Esophagus squamous epithelium (tissue), 5 donors: ENCODE measurements at regions not wholly inside any gene's neighbourhood (a gene's known extent, or its start where the extent isn't known, plus 50 kb on each side); places are given as distances from the start of the nearest gene placed in this dataset.

Source experiments
- DNase-seq: peaks from one replicate; lab custom pipeline; 2025; lab: John Stamatoyannopoulos, UW
- H3K27ac ChIP-seq, 4 donors: fragments of 200-600 bp; sonication (generic); one replicate each; pipeline ENCODE4 v1.5.1; 2016 to 2019; ENCODE audit warnings: mild to moderate bottlenecking in 1 of 4
- H3K27me3 ChIP-seq, 4 donors: fragments of 200-600 bp; sonication (generic); 1 replicate in 3 of 4; 2 replicates in 1 of 4; pipeline versions ENCODE4 v1.5.1 to v1.6.0; 2017 to 2021; ENCODE audit warnings: antibody characterized with exemption in 1 of 4
- H3K36me3 ChIP-seq, 3 donors: fragments of 200-600 bp; sonication (generic); one replicate each; pipeline ENCODE4 v1.5.1; 2016 to 2019
- H3K4me1 ChIP-seq, 3 donors: fragments of 200-600 bp; sonication (generic); one replicate each; pipeline ENCODE4 v1.5.1; 2017 to 2019
- H3K4me3 ChIP-seq, 4 donors: fragments of 200-600 bp; sonication (generic); 1 replicate in 3 of 4; 2 replicates in 1 of 4; pipeline ENCODE4 v1.5.1; 2016 to 2019; ENCODE audit warnings: mild to moderate bottlenecking in 2 of 4, moderate library complexity in 1 of 4
- H3K9me3 ChIP-seq, 3 donors: fragments of 200-600 bp; sonication (generic); one replicate each; pipeline ENCODE4 v1.5.1; 2016 to 2019
- POLR2A ChIP-seq, 4 donors: fragments of 450-650 bp; IDR thresholded peaks; one replicate each; pipeline ENCODE4 v1.6.1; 2017; ENCODE audit warnings: antibody characterized with exemption in 4 of 4, mild to moderate bottlenecking in 4 of 4, moderate library complexity in 3 of 4
- WGBS, 2 donors: methylation state at CpG; one replicate each; pipeline ENCODE4 v1.1.5; 2018; 5-methylcytosine and 5-hydroxymethylcytosine counted together
- intact Hi-C: fragments of 100-400 bp; cut with DNase I; formaldehyde crosslinking; loops from one replicate; pipeline ENCODE4 v1.15.0; 2022
- TF ChIP-seq, protein P1 (sequence below), 6 experiments: fragments of 450-650 bp in 4 of 6; fragments of 200-600 bp in 2 of 6; sonication (generic) in 2 of 6; IDR thresholded peaks; one replicate each; pipeline ENCODE4 v1.5.1; 2016 to 2019; ENCODE audit warnings: antibody characterized with exemption in 6 of 6, mild to moderate bottlenecking in 4 of 6, moderate library complexity in 4 of 6
- donor health status: DM: yes; HTN: yes; CAD: no.

DNA sequence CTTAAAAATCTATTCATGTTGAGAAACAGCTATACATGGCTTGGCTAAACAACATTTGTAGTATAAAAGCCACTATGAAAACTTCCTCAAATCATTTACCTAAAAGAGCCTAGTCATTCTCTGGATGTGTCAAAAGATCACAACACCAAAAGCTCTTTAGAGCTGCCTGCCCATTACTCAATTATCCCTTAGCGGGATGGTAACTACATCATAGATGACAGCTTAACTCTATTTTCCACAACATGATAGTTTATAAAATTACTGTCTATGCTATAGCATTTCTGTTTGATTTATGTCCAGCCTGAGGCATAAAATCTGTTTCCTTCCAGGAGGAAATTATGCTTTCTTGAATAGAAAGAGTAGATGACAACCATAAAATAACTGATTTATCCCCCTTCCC, 777.6 kb upstream of the HS3ST5 start:
- H3K9me3 ChIP-seq = no peaks in the 10 kb centered on the region
- no peak overlapping the region for H3K27ac ChIP-seq
- no peaks in the 10 kb centered on the region for H3K27me3 ChIP-seq
- H3K36me3 ChIP-seq = no peaks in the 10 kb centered on the region
- 33% methylated on average over 1 of the region's 1 CpG for WGBS, 2 donors
- H3K4me1 ChIP-seq = no peaks in the 10 kb centered on the region
- DNase-seq = no peak
- H3K4me3 ChIP-seq = no peak overlapping the region
- intact Hi-C loops = no loop called here
- TF ChIP-seq, protein P1, sequence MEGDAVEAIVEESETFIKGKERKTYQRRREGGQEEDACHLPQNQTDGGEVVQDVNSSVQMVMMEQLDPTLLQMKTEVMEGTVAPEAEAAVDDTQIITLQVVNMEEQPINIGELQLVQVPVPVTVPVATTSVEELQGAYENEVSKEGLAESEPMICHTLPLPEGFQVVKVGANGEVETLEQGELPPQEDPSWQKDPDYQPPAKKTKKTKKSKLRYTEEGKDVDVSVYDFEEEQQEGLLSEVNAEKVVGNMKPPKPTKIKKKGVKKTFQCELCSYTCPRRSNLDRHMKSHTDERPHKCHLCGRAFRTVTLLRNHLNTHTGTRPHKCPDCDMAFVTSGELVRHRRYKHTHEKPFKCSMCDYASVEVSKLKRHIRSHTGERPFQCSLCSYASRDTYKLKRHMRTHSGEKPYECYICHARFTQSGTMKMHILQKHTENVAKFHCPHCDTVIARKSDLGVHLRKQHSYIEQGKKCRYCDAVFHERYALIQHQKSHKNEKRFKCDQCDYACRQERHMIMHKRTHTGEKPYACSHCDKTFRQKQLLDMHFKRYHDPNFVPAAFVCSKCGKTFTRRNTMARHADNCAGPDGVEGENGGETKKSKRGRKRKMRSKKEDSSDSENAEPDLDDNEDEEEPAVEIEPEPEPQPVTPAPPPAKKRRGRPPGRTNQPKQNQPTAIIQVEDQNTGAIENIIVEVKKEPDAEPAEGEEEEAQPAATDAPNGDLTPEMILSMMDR (IDR thresholded peaks at IDR 0.05) = no peak
- TF ChIP-seq POLR2A (IDR thresholded peaks at IDR 0.05) = no peak

DNA sequence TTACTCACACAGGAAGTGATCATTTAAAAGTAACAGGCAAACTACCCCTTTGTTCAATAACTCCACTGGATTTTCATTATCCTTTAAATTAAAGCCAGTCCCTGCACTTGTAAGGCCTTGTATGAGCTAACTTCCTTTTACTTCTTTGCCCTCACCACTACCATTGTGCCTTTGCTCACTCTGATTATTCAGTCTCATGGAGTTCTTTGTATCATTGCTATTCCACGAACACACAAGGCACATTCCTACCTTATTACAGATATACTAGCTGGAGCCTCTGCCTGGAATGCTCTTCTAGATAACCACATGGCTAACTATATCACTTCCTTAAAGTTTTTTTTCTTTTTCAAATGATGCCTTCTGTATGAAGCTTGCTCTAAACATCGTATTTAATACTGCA, 748.6 kb upstream of the HS3ST5 start:
- Histone ChIP-seq H3K36me3 (no peaks in the 10 kb centered on the region), H3K4me3 (no peak overlapping the region), H3K27ac (no peak overlapping the region), H3K4me1 (no peaks in the 10 kb centered on the region), H3K9me3 (no peaks in the 10 kb centered on the region), H3K27me3 (no peaks in the 10 kb centered on the region)
- TF ChIP-seq POLR2A (IDR thresholded peaks at IDR 0.05) = no peak
- TF ChIP-seq, protein P1 (IDR thresholded peaks at IDR 0.05) = no peak
- DNase-seq = no peak
- 49 to 64% methylated on average over 2 of the region's 2 CpGs for WGBS, 2 donors
- intact Hi-C loops = no loop called here

DNA sequence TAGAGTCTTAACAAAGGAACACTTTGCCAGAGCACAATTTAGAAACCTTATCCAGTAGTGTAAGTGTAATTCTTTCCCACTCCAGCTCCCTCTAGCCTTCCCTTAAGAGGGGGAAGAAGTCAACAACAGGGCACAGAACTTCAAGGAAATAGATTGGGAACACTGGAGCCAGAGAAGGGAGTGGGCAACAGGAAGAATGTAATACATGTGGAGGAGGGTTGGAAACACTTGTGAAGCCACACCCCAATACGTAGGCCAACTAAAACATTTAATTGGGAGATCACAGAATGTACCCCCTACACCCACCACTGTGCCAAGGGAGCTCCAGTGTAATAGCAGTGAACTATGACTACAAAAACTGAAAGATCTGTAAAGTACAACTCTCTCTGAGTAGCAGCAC, 735.7 kb upstream of the HS3ST5 start:
- H3K27ac ChIP-seq = no peak overlapping the region
- DNase-seq = no peak
- no peak overlapping the region for H3K4me3 ChIP-seq
- WGBS, 2 donors = 33 to 46% methylated on average over 1 of the region's 1 CpG
- no peaks in the 10 kb centered on the region for H3K36me3 ChIP-seq
- intact Hi-C loops = no loop called here
- H3K4me1 ChIP-seq = no peaks in the 10 kb centered on the region
- H3K9me3 ChIP-seq = no peaks in the 10 kb centered on the region
- TF ChIP-seq, protein P1 (IDR thresholded peaks at IDR 0.05) = no peak
- no peak for TF ChIP-seq POLR2A (IDR thresholded peaks at IDR 0.05)
- H3K27me3 ChIP-seq = no peaks in the 10 kb centered on the region

DNA sequence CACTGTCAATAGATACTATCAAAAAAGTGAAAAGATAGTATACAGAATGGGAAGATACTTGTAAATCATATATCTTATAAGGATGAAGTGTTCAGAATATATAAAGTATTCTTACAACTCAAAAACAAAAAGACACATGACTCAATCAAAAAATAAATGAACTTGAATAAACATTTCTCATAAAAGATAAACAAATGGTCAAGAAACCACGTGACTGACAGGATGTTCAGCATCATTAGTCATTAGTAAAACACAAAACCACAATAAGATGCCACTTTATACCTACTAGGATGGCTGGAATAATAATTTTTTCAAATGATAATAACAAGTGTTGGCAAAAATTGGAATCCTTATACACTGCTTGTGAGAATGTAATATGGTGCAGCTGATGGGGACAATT, 729.1 kb upstream of the HS3ST5 start:
- Histone ChIP-seq H3K36me3 (no peaks in the 10 kb centered on the region), H3K9me3 (peaks cover 0 to 11% (median 10%) of the 10 kb centered on the region in 3 donors), H3K27ac (no peak overlapping the region), H3K4me1 (no peaks in the 10 kb centered on the region), H3K4me3 (no peak overlapping the region), H3K27me3 (no peaks in the 10 kb centered on the region)
- no peak for DNase-seq
- WGBS, 2 donors = 8 to 15% methylated on average over 1 of the region's 1 CpG
- TF ChIP-seq, protein P1 (IDR thresholded peaks at IDR 0.05) = no peak
- no peak for TF ChIP-seq POLR2A (IDR thresholded peaks at IDR 0.05)
- intact Hi-C loops = no loop called here

- Histone ChIP-seq H3K27me3 (no peaks in the 10 kb centered on the region), H3K27ac (no peak overlapping the region), H3K4me1 (no peaks in the 10 kb centered on the region), H3K36me3 (no peaks in the 10 kb centered on the region), H3K9me3 (peaks cover 0 to 11% (median 10%) of the 10 kb centered on the region in 3 donors), H3K4me3 (no peak overlapping the region)
- TF ChIP-seq POLR2A (IDR thresholded peaks at IDR 0.05) = no peak
- TF ChIP-seq, protein P1 (IDR thresholded peaks at IDR 0.05) = no peak
- DNase-seq = no peak
- intact Hi-C loops = no loop called here
- 47 to 53% methylated on average over 6 of the region's 6 CpGs for WGBS, 2 donors
Observed at GRCh38 chr6:115067690-115068447, 725.0 kb upstream of the HS3ST5 start.
